Fibroblast of skin of abdomen (primary cell): ENCODE measurements at regions not wholly inside any gene's neighbourhood (a gene's known extent, or its start where the extent isn't known, plus 50 kb on each side); places are given as distances from the start of the nearest gene placed in this dataset.
"Not testable (repeated sequence)": the region's sequence is repeated elsewhere in the genome, so short reads cannot be mapped to it uniquely, and the experiment has no call there.

ENCODE experiments used
- DNase-seq: peaks from one replicate; pipeline ENCODE4 v3.0.0-alpha.2; 2013

- DNase-seq: no peak
These were observed 81.1 kb downstream of the STMND1 start for GRCh38 chr6:17182961-17183360.

- DNase-seq: no peak
These were observed 85.1 kb downstream of the STMND1 start for GRCh38 chr6:17186925-17187324.

- DNase-seq: no peak
These were observed 87.9 kb upstream of the RBM24 start for GRCh38 chr6:17193106-17193775.

GRCh38 chr6:17197607-17198006, 83.6 kb upstream of the RBM24 start:
- DNase-seq: no peak

- no peak for DNase-seq
These were observed 80.8 kb upstream of the RBM24 start for GRCh38 chr6:17200395-17200794.

- DNase-seq: no peak
These were observed 78.6 kb upstream of the RBM24 start for GRCh38 chr6:17202526-17202925.

- DNase-seq: no peak
These were observed 76.6 kb upstream of the RBM24 start for GRCh38 chr6:17204533-17204932.

GRCh38 chr6:17206566-17207072, 74.5 kb upstream of the RBM24 start:
- DNase-seq: no peak

- no peak for DNase-seq
These were observed 73.9 kb upstream of the RBM24 start for GRCh38 chr6:17207281-17207680.

- DNase-seq: no peak
These were observed 70.5 kb upstream of the RBM24 start for GRCh38 chr6:17210683-17211082.

GRCh38 chr6:17211101-17211500, 70.1 kb upstream of the RBM24 start:
- DNase-seq: no peak

GRCh38 chr6:17212546-17213371, 68.4 kb upstream of the RBM24 start:
- peak; percentile 21 for DNase-seq

GRCh38 chr6:17214106-17214505, 67.1 kb upstream of the RBM24 start:
- no peak for DNase-seq

GRCh38 chr6:17216972-17217371, 64.2 kb upstream of the RBM24 start:
- not testable (repeated sequence) for DNase-seq

- DNase-seq: no peak
These were observed 63.0 kb upstream of the RBM24 start for GRCh38 chr6:17218023-17218748.

GRCh38 chr6:17218749-17219093, 62.4 kb upstream of the RBM24 start:
- DNase-seq: no peak

GRCh38 chr6:17219098-17219497, 62.1 kb upstream of the RBM24 start:
- no peak for DNase-seq

GRCh38 chr6:17220040-17220910, 60.9 kb upstream of the RBM24 start:
- DNase-seq: no peak

- no peak for DNase-seq
These were observed 57.1 kb upstream of the RBM24 start for GRCh38 chr6:17224056-17224455.

- DNase-seq: not testable (repeated sequence)
These were observed 56.7 kb upstream of the RBM24 start for GRCh38 chr6:17224501-17224900.

GRCh38 chr6:17225767-17226630, 55.2 kb upstream of the RBM24 start:
- no peak for DNase-seq
